ENCODE measurements at regions not wholly inside any gene's neighbourhood (a gene's known extent, or its start where the extent isn't known, plus 50 kb on each side); places are given as distances from the start of the nearest gene placed in this dataset.

DNA sequence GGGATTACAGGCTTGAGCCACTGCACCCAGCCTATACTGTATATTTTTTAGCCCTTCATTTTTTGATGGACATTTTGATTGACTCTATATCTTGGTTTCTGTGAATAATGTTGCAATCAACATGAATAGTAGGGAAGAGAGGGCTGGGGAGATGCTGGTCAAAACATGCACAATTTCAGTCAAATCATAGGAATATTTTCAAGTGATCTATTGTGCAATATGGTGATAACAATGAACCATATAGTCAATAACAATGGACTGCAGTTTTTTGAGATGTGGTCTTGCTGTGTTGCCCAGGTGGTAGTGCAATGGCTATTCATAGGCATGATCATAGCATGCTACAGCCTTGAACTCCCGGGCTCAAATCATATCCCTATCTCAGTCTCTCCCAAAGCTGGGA, 264.7 kb upstream of the TMEFF2 start:
- Histone ChIP-seq H2AFZ (ENCODE audit: low read length) (no peak overlapping the region), H3K79me2 (ENCODE audit: insufficient read depth, low read length) (no peaks in the 10 kb centered on the region), H3K9ac (ENCODE audit: insufficient read depth, low read depth, low read length) (no peak overlapping the region), H4K20me1 (ENCODE audit: insufficient read depth, low read length) (no peaks in the 10 kb centered on the region), H3K4me1 (ENCODE audit: insufficient read depth, low read length) (no peaks in the 10 kb centered on the region), H3K4me2 (ENCODE audit: low read depth, low read length) (no peak overlapping the region), H3K27me3 (ENCODE audit: control insufficient read depth in 1 of 2, insufficient read depth in 2 of 2, low read length in 2 of 2) (no peaks in the 10 kb centered on the region; a peak in 1 of 5 replicates), H3K27ac (ENCODE audit: extremely low read length, insufficient read depth, low read length) (no peak overlapping the region), H3K9me3 (ENCODE audit: low read length) (no peaks in the 10 kb centered on the region), H3K36me3 (replicated peaks in 1 of 2; ENCODE audit: control insufficient read depth in 1 of 2, insufficient read depth in 2 of 2, low read length in 2 of 2) (no peaks in the 10 kb centered on the region), H3K4me3 (replicated peaks in 1 of 3; ENCODE audit: insufficient read depth in 1 of 3, low read depth in 2 of 3, low read length in 3 of 3) (no peak overlapping the region)
- WGBS (ENCODE audit: low lambda C conversion rate), result 0% methylated on average over 1 of the region's 1 CpG
- POLR2A ChIA-PET, result no interaction called here
- TF ChIP-seq CEBPB (IDR thresholded peaks at IDR 0.05; ENCODE audit: borderline replicate concordance, low read depth, low read length) (peak; percentile 58), ZBTB21 (CRISPR knock-in tag; IDR thresholded peaks at IDR 0.05) (no peak)
- intact Hi-C loops (cut with micrococcal nuclease; ENCODE audit: unreplicated experiment) (no loop called here), in situ Hi-C loops (cut with HindIII; ENCODE audit: extremely low pct_ligation_motif_present, low pct_unique_long_range_greater_than_20kb) (no loop called here)
- DNase-seq (ENCODE audit: low spot score) (no peak), ATAC-seq (no peak), FAIRE-seq (no peak)
- no TSS peak for BruUV-seq (replicated peaks)
- CTCF ChIA-PET (ENCODE audit: low intra/inter-chr PET ratio, low total read pairs), result no interaction called here

DNA sequence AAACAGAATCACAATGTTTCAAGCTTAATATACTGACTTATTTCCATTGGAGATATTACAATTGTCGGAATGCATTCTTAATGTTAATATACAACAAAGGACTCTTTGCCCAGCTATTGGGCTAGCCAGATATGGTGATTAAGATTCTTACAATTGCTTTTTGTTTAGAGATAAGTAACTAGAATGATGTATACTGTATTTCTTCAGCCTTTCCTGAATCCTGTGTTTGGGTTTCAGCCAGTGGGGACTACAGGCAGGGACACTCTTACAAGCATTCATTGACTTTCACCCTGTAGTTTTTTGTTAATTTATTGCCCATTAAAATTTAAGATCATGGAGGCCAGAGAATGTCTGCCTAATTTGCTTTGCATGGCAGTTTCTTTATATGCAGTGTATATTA, 254.1 kb upstream of the TMEFF2 start:
- no peaks in the 10 kb centered on the region for H3K9me3 ChIP-seq (ENCODE audit: low read length)
- CTCF ChIA-PET (ENCODE audit: low intra/inter-chr PET ratio, low total read pairs), result no interaction called here
- no peaks in the 10 kb centered on the region for H4K20me1 ChIP-seq (ENCODE audit: insufficient read depth, low read length)
- no peak overlapping the region for H3K4me2 ChIP-seq (ENCODE audit: low read depth, low read length)
- H3K79me2 ChIP-seq (ENCODE audit: insufficient read depth, low read length), result no peaks in the 10 kb centered on the region
- H3K4me1 ChIP-seq (ENCODE audit: insufficient read depth, low read length), result no peaks in the 10 kb centered on the region
- H3K27me3 ChIP-seq (ENCODE audit: control insufficient read depth in 1 of 2, insufficient read depth in 2 of 2, low read length in 2 of 2), result no peaks in the 10 kb centered on the region
- 2% methylated on average over 1 of the region's 1 CpG for WGBS (ENCODE audit: low lambda C conversion rate)
- no peak for FAIRE-seq
- intact Hi-C loops (cut with micrococcal nuclease; ENCODE audit: unreplicated experiment), result no loop called here
- POLR2A ChIA-PET, result no interaction called here
- no peak for DNase-seq (ENCODE audit: low spot score)
- ATAC-seq, result no peak
- no peak overlapping the region for H3K9ac ChIP-seq (ENCODE audit: insufficient read depth, low read depth, low read length)
- H2AFZ ChIP-seq (ENCODE audit: low read length), result no peak overlapping the region
- no peak overlapping the region for H3K27ac ChIP-seq (ENCODE audit: extremely low read length, insufficient read depth, low read length)
- no peaks in the 10 kb centered on the region for H3K36me3 ChIP-seq (replicated peaks in 1 of 2; ENCODE audit: control insufficient read depth in 1 of 2, insufficient read depth in 2 of 2, low read length in 2 of 2)
- in situ Hi-C loops (cut with HindIII; ENCODE audit: extremely low pct_ligation_motif_present, low pct_unique_long_range_greater_than_20kb), result no loop called here
- BruUV-seq (replicated peaks), result no TSS peak
- H3K4me3 ChIP-seq (replicated peaks in 1 of 3; ENCODE audit: insufficient read depth in 1 of 3, low read depth in 2 of 3, low read length in 3 of 3), result no peak overlapping the region
- TF ChIP-seq, protein P1, sequence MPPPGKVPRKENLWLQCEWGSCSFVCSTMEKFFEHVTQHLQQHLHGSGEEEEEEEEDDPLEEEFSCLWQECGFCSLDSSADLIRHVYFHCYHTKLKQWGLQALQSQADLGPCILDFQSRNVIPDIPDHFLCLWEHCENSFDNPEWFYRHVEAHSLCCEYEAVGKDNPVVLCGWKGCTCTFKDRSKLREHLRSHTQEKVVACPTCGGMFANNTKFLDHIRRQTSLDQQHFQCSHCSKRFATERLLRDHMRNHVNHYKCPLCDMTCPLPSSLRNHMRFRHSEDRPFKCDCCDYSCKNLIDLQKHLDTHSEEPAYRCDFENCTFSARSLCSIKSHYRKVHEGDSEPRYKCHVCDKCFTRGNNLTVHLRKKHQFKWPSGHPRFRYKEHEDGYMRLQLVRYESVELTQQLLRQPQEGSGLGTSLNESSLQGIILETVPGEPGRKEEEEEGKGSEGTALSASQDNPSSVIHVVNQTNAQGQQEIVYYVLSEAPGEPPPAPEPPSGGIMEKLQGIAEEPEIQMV (CRISPR knock-in tag; IDR thresholded peaks at IDR 0.05; ENCODE audit: low read depth), result no peak
- TF ChIP-seq ZNF484 (CRISPR knock-in tag; IDR thresholded peaks at IDR 0.05; ENCODE audit: borderline replicate concordance, low read depth), result no peak
- TF ChIP-seq SSRP1 (CRISPR knock-in tag; IDR thresholded peaks at IDR 0.05), result no peak
- no peak for TF ChIP-seq U2AF2 (IDR thresholded peaks at IDR 0.05; ENCODE audit: low read depth, low read length)
- no peak for TF ChIP-seq NBN (conservative IDR thresholded peaks at IDR 0.05)
- TF ChIP-seq SKI (IDR thresholded peaks at IDR 0.05; ENCODE audit: partially characterized antibody), result no peak
- TF ChIP-seq KDM4B (CRISPR knock-in tag; IDR thresholded peaks at IDR 0.05), result no peak
- no peak for TF ChIP-seq ZNF282 (IDR thresholded peaks at IDR 0.05; ENCODE audit: partially characterized antibody)
- TF ChIP-seq, protein P2, sequence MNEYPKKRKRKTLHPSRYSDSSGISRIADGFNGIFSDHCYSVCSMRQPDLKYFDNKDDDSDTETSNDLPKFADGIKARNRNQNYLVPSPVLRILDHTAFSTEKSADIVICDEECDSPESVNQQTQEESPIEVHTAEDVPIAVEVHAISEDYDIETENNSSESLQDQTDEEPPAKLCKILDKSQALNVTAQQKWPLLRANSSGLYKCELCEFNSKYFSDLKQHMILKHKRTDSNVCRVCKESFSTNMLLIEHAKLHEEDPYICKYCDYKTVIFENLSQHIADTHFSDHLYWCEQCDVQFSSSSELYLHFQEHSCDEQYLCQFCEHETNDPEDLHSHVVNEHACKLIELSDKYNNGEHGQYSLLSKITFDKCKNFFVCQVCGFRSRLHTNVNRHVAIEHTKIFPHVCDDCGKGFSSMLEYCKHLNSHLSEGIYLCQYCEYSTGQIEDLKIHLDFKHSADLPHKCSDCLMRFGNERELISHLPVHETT (CRISPR knock-in tag; conservative IDR thresholded peaks at IDR 0.05), result no peak
- TF ChIP-seq GABPB1 (CRISPR knock-in tag; IDR thresholded peaks at IDR 0.05), result no peak
- TF ChIP-seq REXO4 (CRISPR knock-in tag; IDR thresholded peaks at IDR 0.05; ENCODE audit: borderline replicate concordance), result no peak
- no peak for TF ChIP-seq REPIN1 (CRISPR knock-in tag; IDR thresholded peaks at IDR 0.05; ENCODE audit: borderline replicate concordance, low read depth)
- no peak for TF ChIP-seq ZNF224 (CRISPR knock-in tag; IDR thresholded peaks at IDR 0.05)
- TF ChIP-seq, protein P3, sequence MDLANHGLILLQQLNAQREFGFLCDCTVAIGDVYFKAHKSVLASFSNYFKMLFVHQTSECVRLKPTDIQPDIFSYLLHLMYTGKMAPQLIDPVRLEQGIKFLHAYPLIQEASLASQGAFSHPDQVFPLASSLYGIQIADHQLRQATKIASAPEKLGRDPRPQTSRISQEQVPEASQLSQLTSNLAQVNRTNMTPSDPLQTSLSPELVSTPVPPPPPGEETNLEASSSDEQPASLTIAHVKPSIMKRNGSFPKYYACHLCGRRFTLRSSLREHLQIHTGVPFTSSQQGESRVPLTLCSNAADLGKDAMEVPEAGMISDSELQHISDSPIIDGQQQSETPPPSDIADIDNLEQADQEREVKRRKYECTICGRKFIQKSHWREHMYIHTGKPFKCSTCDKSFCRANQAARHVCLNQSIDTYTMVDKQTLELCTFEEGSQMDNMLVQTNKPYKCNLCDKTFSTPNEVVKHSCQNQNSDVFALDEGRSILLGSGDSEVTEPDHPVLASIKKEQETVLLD (CRISPR knock-in tag; IDR thresholded peaks at IDR 0.05; ENCODE audit: low read depth), result no peak
